ENCODE measurements at regions not wholly inside any gene's neighbourhood (a gene's known extent, or its start where the extent isn't known, plus 50 kb on each side); places are given as distances from the start of the nearest gene placed in this dataset.

DNA sequence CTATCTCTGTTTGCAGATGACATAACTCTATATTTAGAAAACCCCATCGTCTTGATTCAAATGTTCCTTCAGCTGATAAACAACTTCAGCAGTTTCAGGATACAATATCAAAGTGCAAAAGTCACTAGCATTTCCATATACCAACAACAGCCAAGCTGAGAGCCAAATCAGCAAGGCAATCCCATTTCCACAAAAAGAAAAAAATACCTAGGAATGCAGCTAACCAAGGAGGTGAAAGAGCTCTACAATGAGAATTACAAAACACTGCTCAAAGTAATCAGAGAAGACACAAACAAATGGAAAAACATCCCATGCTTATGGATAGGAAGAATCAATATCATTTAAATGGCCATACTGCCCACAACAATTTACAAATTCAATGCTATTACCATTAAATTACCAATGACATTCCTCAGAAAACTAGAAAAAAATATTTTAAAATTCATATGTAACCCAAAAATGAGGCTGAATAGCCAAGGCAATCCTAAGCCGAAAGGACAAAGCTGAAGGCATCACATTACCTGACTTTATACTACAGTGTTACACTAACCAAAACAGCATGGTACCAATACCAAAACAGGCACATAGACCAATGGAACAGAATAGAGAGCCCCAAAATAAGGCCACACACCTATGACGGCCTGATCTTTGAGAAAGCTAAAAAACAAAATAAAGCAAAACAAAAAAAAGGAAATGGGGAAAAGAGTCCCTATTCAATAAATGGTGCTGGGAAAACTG, 901.7 kb downstream of the LRFN5 start:
- TF ChIP-seq, protein P1, sequence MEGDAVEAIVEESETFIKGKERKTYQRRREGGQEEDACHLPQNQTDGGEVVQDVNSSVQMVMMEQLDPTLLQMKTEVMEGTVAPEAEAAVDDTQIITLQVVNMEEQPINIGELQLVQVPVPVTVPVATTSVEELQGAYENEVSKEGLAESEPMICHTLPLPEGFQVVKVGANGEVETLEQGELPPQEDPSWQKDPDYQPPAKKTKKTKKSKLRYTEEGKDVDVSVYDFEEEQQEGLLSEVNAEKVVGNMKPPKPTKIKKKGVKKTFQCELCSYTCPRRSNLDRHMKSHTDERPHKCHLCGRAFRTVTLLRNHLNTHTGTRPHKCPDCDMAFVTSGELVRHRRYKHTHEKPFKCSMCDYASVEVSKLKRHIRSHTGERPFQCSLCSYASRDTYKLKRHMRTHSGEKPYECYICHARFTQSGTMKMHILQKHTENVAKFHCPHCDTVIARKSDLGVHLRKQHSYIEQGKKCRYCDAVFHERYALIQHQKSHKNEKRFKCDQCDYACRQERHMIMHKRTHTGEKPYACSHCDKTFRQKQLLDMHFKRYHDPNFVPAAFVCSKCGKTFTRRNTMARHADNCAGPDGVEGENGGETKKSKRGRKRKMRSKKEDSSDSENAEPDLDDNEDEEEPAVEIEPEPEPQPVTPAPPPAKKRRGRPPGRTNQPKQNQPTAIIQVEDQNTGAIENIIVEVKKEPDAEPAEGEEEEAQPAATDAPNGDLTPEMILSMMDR (IDR thresholded peaks at IDR 0.05), result no peak
- no peak for TF ChIP-seq EP300 (IDR thresholded peaks at IDR 0.05)
